Keratinocyte (primary cell): ENCODE measurements at regions not wholly inside any gene's neighbourhood (a gene's known extent, or its start where the extent isn't known, plus 50 kb on each side); places are given as distances from the start of the nearest gene placed in this dataset.

ENCODE experiments used
- DNase-seq: peaks from one replicate; pipeline ENCODE4 v3.0.0-alpha.2; 2011; ENCODE audit warnings: low read depth, missing footprints, low spot score
- FAIRE-seq: peaks from 2 replicates; lab custom pipeline; 2011; peaks lifted over from hg19 to GRCh38; lab: Jason Lieb, UNC
- H2AFZ ChIP-seq: 2 replicates; pipeline ENCODE4 v1.6.0; 2012; ENCODE audit warnings: low read length, control low read depth, inconsistent platforms; ENCODE audit not compliant: control insufficient read depth
- H3K27ac ChIP-seq: 2 replicates; pipeline ENCODE4 v1.5.1; 2011; ENCODE audit warnings: low read length; ENCODE audit not compliant: control insufficient read depth, insufficient read depth
- H3K27me3 ChIP-seq: 3 replicates; pipeline ENCODE4 v1.6.0; 2011; ENCODE audit warnings: low read length; ENCODE audit not compliant: control insufficient read depth, insufficient read depth; ENCODE audit errors: extremely low read depth
- H3K36me3 ChIP-seq, 2 experiments: 2 replicates in 1 of 2; 3 replicates in 1 of 2; pipeline ENCODE4 v1.5.1; 2011; ENCODE audit warnings: low read length in 2 of 2, mild to moderate bottlenecking in 1 of 2; ENCODE audit not compliant: control insufficient read depth in 2 of 2, insufficient read depth in 2 of 2; ENCODE audit errors: extremely low read depth in 1 of 2
- H3K4me1 ChIP-seq: 3 replicates; pipeline ENCODE4 v1.5.1; 2011; ENCODE audit warnings: low read length; ENCODE audit not compliant: control insufficient read depth, insufficient read depth; ENCODE audit errors: extremely low read depth
- H3K4me2 ChIP-seq: 3 replicates; pipeline ENCODE4 v1.6.0; 2011; ENCODE audit warnings: low read depth, low read length; ENCODE audit not compliant: control insufficient read depth, insufficient read depth; ENCODE audit errors: extremely low read depth
- H3K4me3 ChIP-seq, 3 experiments: fragments of 200-600 bp in 1 of 3; sonication (generic) in 1 of 3; 2 replicates in 2 of 3; 3 replicates in 1 of 3; pipeline ENCODE4 v1.5.1; 2011 to 2016; ENCODE audit warnings: low read length in 3 of 3, mild to moderate bottlenecking in 3 of 3, control low read depth in 2 of 3, inconsistent platforms in 1 of 3, low read depth in 1 of 3, mixed read lengths in 1 of 3, mixed run types in 1 of 3, moderate library complexity in 1 of 3; ENCODE audit not compliant: control insufficient read depth in 2 of 3, insufficient read depth in 2 of 3; ENCODE audit errors: extremely low read depth in 1 of 3
- H3K79me2 ChIP-seq: 2 replicates; pipeline ENCODE4 v1.6.0; 2012; ENCODE audit warnings: low read length; ENCODE audit not compliant: control insufficient read depth, insufficient read depth
- H3K9ac ChIP-seq: 3 replicates; pipeline ENCODE4 v1.6.0; 2011; ENCODE audit warnings: low read length; ENCODE audit not compliant: control insufficient read depth, insufficient read depth; ENCODE audit errors: extremely low read depth
- H3K9me1 ChIP-seq: 3 replicates; pipeline ENCODE4 v1.6.0; 2011; ENCODE audit warnings: low read length; ENCODE audit not compliant: control insufficient read depth, insufficient read depth; ENCODE audit errors: extremely low read depth
- H3K9me3 ChIP-seq: 2 replicates; pipeline ENCODE4 v1.5.1; 2012; ENCODE audit warnings: low read depth, low read length; ENCODE audit not compliant: control insufficient read depth
- H4K20me1 ChIP-seq: 3 replicates; pipeline ENCODE4 v1.6.0; 2011; ENCODE audit warnings: low read length; ENCODE audit not compliant: control insufficient read depth, insufficient read depth; ENCODE audit errors: extremely low read depth
- EZH2 ChIP-seq: IDR thresholded peaks from one replicate; pipeline ENCODE4 v1.6.1; 2012; ENCODE audit warnings: inconsistent platforms, mild to moderate bottlenecking, low read length, moderate library complexity
- dilution Hi-C: fragments of 300-500 bp; cut with MboI; formaldehyde crosslinking; loops from one replicate; pipeline ENCODE4 v1.7.0; 2020; ENCODE audit warnings: low sequenced_read_pairs; ENCODE audit not compliant: extremely low pct_ligation_motif_present
- TF ChIP-seq, protein P1 (sequence below), 3 experiments: IDR thresholded peaks in 1 of 3; conservative IDR thresholded peaks in 1 of 3; optimal IDR thresholded peaks in 1 of 3; 2 replicates in 2 of 3; 3 replicates in 1 of 3; pipeline versions ENCODE3 to v1.5.1; 2011; ENCODE audit warnings: low read length in 3 of 3, mild to moderate bottlenecking in 3 of 3, moderate library complexity in 2 of 3, control low read depth in 1 of 3, inconsistent platforms in 1 of 3; ENCODE audit not compliant: insufficient read depth in 2 of 3; ENCODE audit errors: extremely low read depth in 1 of 3

DNA sequence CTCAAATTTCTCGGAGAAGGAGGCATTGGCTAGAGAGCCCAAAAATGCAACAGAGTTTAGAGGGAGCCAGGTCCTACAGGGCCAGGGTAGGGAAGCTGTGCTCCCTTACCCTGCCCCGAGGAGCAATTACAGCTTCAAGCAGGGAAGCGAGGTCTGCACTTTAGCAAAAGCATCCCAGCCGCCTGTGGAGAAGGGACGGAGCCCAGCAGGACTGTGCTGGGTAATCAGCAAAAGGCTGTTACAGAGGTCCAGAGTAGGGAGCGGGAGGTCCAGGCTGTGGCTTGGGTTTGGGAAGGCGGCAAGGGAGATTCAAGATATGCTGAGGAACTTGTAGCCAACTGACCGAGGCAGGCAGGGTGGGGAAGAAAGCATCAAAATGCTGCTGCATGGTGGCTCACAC is 162.6 kb downstream of the TMEM132E start:
- Histone ChIP-seq H3K4me2 (no peak overlapping the region), H3K79me2 (no peaks in the 10 kb centered on the region), H3K4me1 (no peaks in the 10 kb centered on the region), H3K4me3 (no peak overlapping the region), H3K9me1 (no peaks in the 10 kb centered on the region), H3K27me3 (no peaks in the 10 kb centered on the region), H3K9me3 (no peaks in the 10 kb centered on the region), H4K20me1 (no peaks in the 10 kb centered on the region), H2AFZ (no peak overlapping the region), H3K9ac (no peak overlapping the region), H3K36me3 (no peaks in the 10 kb centered on the region), H3K27ac (no peak overlapping the region)
- FAIRE-seq (no peak), DNase-seq (no peak)
- dilution Hi-C loops: no loop called here
- no peak for TF ChIP-seq EZH2
- TF ChIP-seq, protein P1, sequence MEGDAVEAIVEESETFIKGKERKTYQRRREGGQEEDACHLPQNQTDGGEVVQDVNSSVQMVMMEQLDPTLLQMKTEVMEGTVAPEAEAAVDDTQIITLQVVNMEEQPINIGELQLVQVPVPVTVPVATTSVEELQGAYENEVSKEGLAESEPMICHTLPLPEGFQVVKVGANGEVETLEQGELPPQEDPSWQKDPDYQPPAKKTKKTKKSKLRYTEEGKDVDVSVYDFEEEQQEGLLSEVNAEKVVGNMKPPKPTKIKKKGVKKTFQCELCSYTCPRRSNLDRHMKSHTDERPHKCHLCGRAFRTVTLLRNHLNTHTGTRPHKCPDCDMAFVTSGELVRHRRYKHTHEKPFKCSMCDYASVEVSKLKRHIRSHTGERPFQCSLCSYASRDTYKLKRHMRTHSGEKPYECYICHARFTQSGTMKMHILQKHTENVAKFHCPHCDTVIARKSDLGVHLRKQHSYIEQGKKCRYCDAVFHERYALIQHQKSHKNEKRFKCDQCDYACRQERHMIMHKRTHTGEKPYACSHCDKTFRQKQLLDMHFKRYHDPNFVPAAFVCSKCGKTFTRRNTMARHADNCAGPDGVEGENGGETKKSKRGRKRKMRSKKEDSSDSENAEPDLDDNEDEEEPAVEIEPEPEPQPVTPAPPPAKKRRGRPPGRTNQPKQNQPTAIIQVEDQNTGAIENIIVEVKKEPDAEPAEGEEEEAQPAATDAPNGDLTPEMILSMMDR (optimal IDR thresholded peaks at IDR 0.05 in 1 of 3, IDR thresholded peaks at IDR 0.05 in 1 of 3, conservative IDR thresholded peaks at IDR 0.05 in 1 of 3; ENCODE audit: extremely low read depth in 1 of 3, insufficient read depth in 2 of 3, low read length in 3 of 3): no peak

DNA sequence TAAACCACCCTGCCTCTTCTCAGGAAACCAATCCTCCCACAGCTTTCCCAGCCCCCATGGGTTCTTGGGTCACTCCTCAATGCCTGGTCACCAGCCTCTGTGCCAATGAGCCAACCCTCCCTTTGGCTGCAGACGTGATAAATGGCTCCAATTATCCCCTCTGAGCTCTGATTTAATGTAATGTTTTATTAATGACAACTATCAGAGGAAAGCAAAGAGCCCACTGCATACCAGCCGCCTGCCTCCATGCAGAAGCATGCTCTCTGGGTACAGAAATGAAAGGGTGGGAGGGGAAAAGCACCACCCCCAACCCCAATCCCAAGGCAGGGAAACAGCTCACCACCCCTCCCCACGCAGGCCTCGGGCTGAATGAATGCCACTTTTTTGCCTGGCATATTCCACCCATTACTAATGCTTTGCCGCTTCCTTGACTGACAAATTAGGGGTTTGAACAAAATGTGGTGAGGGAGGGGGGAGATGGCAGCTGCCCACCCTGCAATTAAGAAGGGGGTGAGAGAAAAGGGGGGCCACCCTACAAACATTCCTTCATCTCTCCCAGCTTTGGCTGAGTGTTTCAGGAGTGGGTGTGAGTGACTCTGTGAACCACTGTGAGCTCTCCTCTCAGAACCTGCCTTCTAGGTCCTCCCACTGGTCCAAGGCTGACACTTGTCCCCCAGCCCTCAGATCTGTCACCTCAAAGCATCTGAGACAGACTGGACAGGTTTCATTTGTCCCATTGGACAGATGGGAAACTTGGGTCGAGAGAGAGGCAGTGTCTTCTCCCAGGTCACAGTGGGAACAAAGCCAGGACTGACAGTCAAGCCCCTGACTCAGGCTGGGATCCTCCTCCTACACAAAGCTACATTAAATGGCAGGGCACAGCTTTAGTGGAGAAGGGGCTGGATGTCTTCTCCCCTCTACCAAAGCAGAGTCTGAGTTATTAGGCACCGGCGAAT is 161.5 kb downstream of the TMEM132E start:
- no peak overlapping the region for H3K9ac ChIP-seq
- H3K79me2 ChIP-seq: no peaks in the 10 kb centered on the region
- no peak for DNase-seq
- no peaks in the 10 kb centered on the region for H3K4me1 ChIP-seq
- FAIRE-seq: no peak
- no peak overlapping the region for H3K4me2 ChIP-seq
- no peak overlapping the region for H3K27ac ChIP-seq
- no peak overlapping the region for H3K4me3 ChIP-seq
- no peaks in the 10 kb centered on the region for H3K36me3 ChIP-seq
- no peaks in the 10 kb centered on the region for H3K27me3 ChIP-seq
- H4K20me1 ChIP-seq: no peaks in the 10 kb centered on the region
- dilution Hi-C loops: no loop called here
- no peaks in the 10 kb centered on the region for H3K9me3 ChIP-seq
- H2AFZ ChIP-seq: no peak overlapping the region
- no peak for TF ChIP-seq EZH2
- TF ChIP-seq, protein P1 (optimal IDR thresholded peaks at IDR 0.05 in 1 of 3, IDR thresholded peaks at IDR 0.05 in 1 of 3, conservative IDR thresholded peaks at IDR 0.05 in 1 of 3; ENCODE audit: extremely low read depth in 1 of 3, insufficient read depth in 2 of 3, low read length in 3 of 3): no peak
- no peaks in the 10 kb centered on the region for H3K9me1 ChIP-seq
